Liver (tissue), 7 donors: ENCODE measurements at regions not wholly inside any gene's neighbourhood (a gene's known extent, or its start where the extent isn't known, plus 50 kb on each side); places are given as distances from the start of the nearest gene placed in this dataset.

Experiments used
- DNase-seq: peaks from one replicate; pipeline ENCODE4 v3.0.0-alpha.2; 2017; ENCODE audit warnings: low spot score
- H3K27ac ChIP-seq, 2 donors: one replicate each; pipeline ENCODE4 v1.7.0; 2013; ENCODE audit warnings: inconsistent platforms in 2 of 2, low read length in 2 of 2, control low read depth in 1 of 2, low read depth in 1 of 2, mild to moderate bottlenecking in 1 of 2
- H3K27me3 ChIP-seq, 4 donors: one replicate each; pipeline versions ENCODE4 v1.6.1 to v1.7.0; 2013; ENCODE audit warnings: low read length in 3 of 4, inconsistent platforms in 1 of 4, mild to moderate bottlenecking in 1 of 4, moderate library complexity in 1 of 4; ENCODE audit not compliant: control insufficient read depth in 4 of 4, insufficient read depth in 4 of 4
- H3K36me3 ChIP-seq, 4 donors: one replicate each; pipeline versions ENCODE4 v1.6.1 to v1.7.0; 2013; ENCODE audit warnings: low read length in 3 of 4, mild to moderate bottlenecking in 3 of 4, low read depth in 1 of 4, moderate library complexity in 1 of 4; ENCODE audit not compliant: control insufficient read depth in 4 of 4, insufficient read depth in 3 of 4
- H3K4me1 ChIP-seq, 4 donors: one replicate each; pipeline versions ENCODE4 v1.6.1 to v1.7.0; 2013; ENCODE audit warnings: low read length in 3 of 4, mild to moderate bottlenecking in 3 of 4, moderate library complexity in 1 of 4; ENCODE audit not compliant: control insufficient read depth in 4 of 4, insufficient read depth in 4 of 4
- H3K4me3 ChIP-seq, 3 donors: one replicate each; pipeline versions ENCODE4 v1.6.1 to v1.7.0; 2013; ENCODE audit warnings: low read length in 3 of 3, control low read depth in 1 of 3, low read depth in 1 of 3, mild to moderate bottlenecking in 1 of 3
- H3K9ac ChIP-seq, 2 donors: one replicate each; pipeline ENCODE4 v1.7.0; 2013; ENCODE audit warnings: low read length in 2 of 2, mild to moderate bottlenecking in 2 of 2, moderate library complexity in 2 of 2, control low read depth in 1 of 2, low read depth in 1 of 2
- H3K9me3 ChIP-seq, 4 donors: one replicate each; pipeline versions ENCODE4 v1.6.1 to v1.7.0; 2013; ENCODE audit warnings: low read length in 3 of 4; ENCODE audit not compliant: control insufficient read depth in 4 of 4
- ATF3 ChIP-seq: IDR thresholded peaks from 2 replicates; pipeline ENCODE4 v1.6.1; 2016; ENCODE audit warnings: antibody characterized with exemption
- CTCF ChIP-seq: fragments of 150-350 bp; IDR thresholded peaks from 2 replicates; pipeline ENCODE4 v1.5.1; 2017; ENCODE audit warnings: improper control_type of control experiment, low read depth, low read length; ENCODE audit not compliant: missing input control
- EGR1 ChIP-seq, 2 donors: IDR thresholded peaks; 2 replicates each; pipeline ENCODE4 v1.6.1; 2016 to 2018; ENCODE audit warnings: antibody characterized with exemption in 2 of 2, low read depth in 2 of 2
- FOXA1 ChIP-seq: IDR thresholded peaks from 2 replicates; pipeline ENCODE4 v1.6.1; 2016; ENCODE audit warnings: antibody characterized with exemption
- FOXA2 ChIP-seq: IDR thresholded peaks from 2 replicates; pipeline ENCODE4 v1.6.1; 2016; ENCODE audit warnings: antibody characterized with exemption
- GABPA ChIP-seq, 2 donors: IDR thresholded peaks in 1 of 2; conservative IDR thresholded peaks in 1 of 2; 2 replicates each; pipeline ENCODE4 v1.6.1; 2016; ENCODE audit warnings: antibody characterized with exemption in 2 of 2, mild to moderate bottlenecking in 1 of 2, moderate library complexity in 1 of 2
- HNF4A ChIP-seq, 2 donors: conservative IDR thresholded peaks; 2 replicates each; pipeline ENCODE4 v1.6.1; 2016; ENCODE audit warnings: antibody characterized with exemption in 2 of 2, mild to moderate bottlenecking in 2 of 2
- HNF4G ChIP-seq: IDR thresholded peaks from 2 replicates; pipeline ENCODE4 v1.6.1; 2016; ENCODE audit warnings: antibody characterized with exemption
- JUND ChIP-seq, 2 donors: IDR thresholded peaks; 2 replicates each; pipeline ENCODE4 v1.6.1; 2016; ENCODE audit warnings: antibody characterized with exemption in 2 of 2
- MAX ChIP-seq: IDR thresholded peaks from 2 replicates; pipeline ENCODE4 v1.6.1; 2016; ENCODE audit warnings: antibody characterized with exemption
- NR2F2 ChIP-seq: IDR thresholded peaks from 2 replicates; pipeline ENCODE4 v1.6.1; 2016; ENCODE audit warnings: antibody characterized with exemption
- RAD21 ChIP-seq, 2 donors: IDR thresholded peaks; 2 replicates each; pipeline ENCODE4 v1.6.1; 2016; ENCODE audit warnings: antibody characterized with exemption in 2 of 2, mild to moderate bottlenecking in 2 of 2
- RXRA ChIP-seq, 2 donors: IDR thresholded peaks; 2 replicates each; pipeline ENCODE4 v1.6.1; 2017 to 2018; ENCODE audit warnings: antibody characterized with exemption in 2 of 2, mild to moderate bottlenecking in 1 of 2
- SP1 ChIP-seq: IDR thresholded peaks from 2 replicates; pipeline ENCODE4 v1.6.1; 2018; ENCODE audit warnings: antibody characterized with exemption, mild to moderate bottlenecking
- TAF1 ChIP-seq: conservative IDR thresholded peaks from 2 replicates; pipeline ENCODE4 v1.6.1; 2016; ENCODE audit warnings: antibody characterized with exemption, mild to moderate bottlenecking
- YY1 ChIP-seq: IDR thresholded peaks from 2 replicates; pipeline ENCODE4 v1.6.1; 2016; ENCODE audit warnings: antibody characterized with exemption, mild to moderate bottlenecking
- ZBTB33 ChIP-seq: IDR thresholded peaks from 2 replicates; pipeline ENCODE4 v1.6.1; 2016; ENCODE audit warnings: antibody characterized with exemption
- TF ChIP-seq, protein P1 (sequence below): IDR thresholded peaks from 2 replicates; pipeline ENCODE4 v1.6.1; 2016; ENCODE audit warnings: antibody characterized with exemption, mild to moderate bottlenecking
- donor health status: healthy.
- donor health status: healthy.
- donor health status: healthy.
- donor health status: healthy.

DNA sequence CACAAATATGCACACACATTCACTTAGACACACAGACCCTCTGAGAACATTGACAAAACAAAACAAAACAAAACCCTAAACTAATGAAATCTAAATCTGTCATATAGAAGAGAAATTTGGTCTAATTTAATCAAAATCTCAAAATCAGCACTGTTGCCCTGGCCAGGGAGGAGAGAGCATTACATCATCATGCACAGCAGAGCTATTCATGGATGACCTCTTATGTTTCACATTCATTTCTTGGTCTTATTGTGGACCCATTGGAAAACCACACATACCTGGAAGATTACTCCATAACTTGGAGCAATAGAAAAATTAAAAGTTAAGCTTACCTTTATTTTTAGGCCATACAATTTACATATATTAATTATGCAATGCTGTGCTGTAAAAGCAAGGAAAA is 1223.6 kb upstream of the GJE1 start:
- Histone ChIP-seq H3K27me3 (no peaks in the 10 kb centered on the region), H3K36me3 (no peaks in the 10 kb centered on the region), H3K9ac (no peak overlapping the region), H3K4me1 (no peaks in the 10 kb centered on the region), H3K9me3 (peaks cover 0 to 4% (median 0%) of the 10 kb centered on the region in 4 donors), H3K4me3 (no peak overlapping the region), H3K27ac (no peak overlapping the region)
- TF ChIP-seq CTCF (no peak), EGR1 (IDR thresholded peaks at IDR 0.05; ENCODE audit: low read depth in 2 of 2) (no peak), GABPA (IDR thresholded peaks at IDR 0.05 in 1 of 2, conservative IDR thresholded peaks at IDR 0.05 in 1 of 2) (no peak)
- DNase-seq: no peak

DNA sequence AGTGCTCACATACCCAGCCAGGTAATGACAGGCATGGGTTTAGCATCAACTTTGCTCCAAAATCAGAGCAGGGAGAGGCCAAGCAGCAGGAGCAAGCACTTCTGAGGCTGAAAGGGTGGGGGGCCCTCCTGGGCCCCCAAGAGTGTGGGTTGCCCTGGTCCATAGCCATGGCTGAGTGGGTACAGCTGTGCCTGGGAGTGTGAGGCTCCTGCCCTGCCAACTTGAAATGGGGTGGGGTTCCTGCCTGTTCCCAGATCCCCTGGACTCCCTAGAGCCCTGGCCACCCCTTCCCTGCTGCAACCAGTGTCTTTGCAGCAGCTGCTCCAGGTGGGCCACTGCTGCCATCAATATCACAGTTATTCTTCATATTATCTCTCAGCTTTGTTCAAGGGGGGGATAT is 1224.2 kb upstream of the GJE1 start:
- no peak overlapping the region for H3K9ac ChIP-seq
- no peaks in the 10 kb centered on the region for H3K4me1 ChIP-seq
- peaks cover 0 to 4% (median 0%) of the 10 kb centered on the region in 4 donors for H3K9me3 ChIP-seq
- no peaks in the 10 kb centered on the region for H3K36me3 ChIP-seq
- DNase-seq: no peak
- no peaks in the 10 kb centered on the region for H3K27me3 ChIP-seq
- TF ChIP-seq FOXA2 (no peak), YY1 (no peak), GABPA (IDR thresholded peaks at IDR 0.05 in 1 of 2, conservative IDR thresholded peaks at IDR 0.05 in 1 of 2) (no peak), HNF4G (no peak), SP1 (no peak), RXRA (IDR thresholded peaks at IDR 0.05) (no peak), NR2F2 (no peak), JUND (IDR thresholded peaks at IDR 0.05) (no peak), CTCF (no peak), EGR1 (IDR thresholded peaks at IDR 0.05; ENCODE audit: low read depth in 2 of 2) (no peak), FOXA1 (no peak), RAD21 (IDR thresholded peaks at IDR 0.05) (no peak), ATF3 (no peak), HNF4A (conservative IDR thresholded peaks at IDR 0.05) (no peak), ZBTB33 (no peak), TAF1 (no peak), MAX (no peak)
- TF ChIP-seq, protein P1, sequence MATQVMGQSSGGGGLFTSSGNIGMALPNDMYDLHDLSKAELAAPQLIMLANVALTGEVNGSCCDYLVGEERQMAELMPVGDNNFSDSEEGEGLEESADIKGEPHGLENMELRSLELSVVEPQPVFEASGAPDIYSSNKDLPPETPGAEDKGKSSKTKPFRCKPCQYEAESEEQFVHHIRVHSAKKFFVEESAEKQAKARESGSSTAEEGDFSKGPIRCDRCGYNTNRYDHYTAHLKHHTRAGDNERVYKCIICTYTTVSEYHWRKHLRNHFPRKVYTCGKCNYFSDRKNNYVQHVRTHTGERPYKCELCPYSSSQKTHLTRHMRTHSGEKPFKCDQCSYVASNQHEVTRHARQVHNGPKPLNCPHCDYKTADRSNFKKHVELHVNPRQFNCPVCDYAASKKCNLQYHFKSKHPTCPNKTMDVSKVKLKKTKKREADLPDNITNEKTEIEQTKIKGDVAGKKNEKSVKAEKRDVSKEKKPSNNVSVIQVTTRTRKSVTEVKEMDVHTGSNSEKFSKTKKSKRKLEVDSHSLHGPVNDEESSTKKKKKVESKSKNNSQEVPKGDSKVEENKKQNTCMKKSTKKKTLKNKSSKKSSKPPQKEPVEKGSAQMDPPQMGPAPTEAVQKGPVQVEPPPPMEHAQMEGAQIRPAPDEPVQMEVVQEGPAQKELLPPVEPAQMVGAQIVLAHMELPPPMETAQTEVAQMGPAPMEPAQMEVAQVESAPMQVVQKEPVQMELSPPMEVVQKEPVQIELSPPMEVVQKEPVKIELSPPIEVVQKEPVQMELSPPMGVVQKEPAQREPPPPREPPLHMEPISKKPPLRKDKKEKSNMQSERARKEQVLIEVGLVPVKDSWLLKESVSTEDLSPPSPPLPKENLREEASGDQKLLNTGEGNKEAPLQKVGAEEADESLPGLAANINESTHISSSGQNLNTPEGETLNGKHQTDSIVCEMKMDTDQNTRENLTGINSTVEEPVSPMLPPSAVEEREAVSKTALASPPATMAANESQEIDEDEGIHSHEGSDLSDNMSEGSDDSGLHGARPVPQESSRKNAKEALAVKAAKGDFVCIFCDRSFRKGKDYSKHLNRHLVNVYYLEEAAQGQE: no peak
- H3K27ac ChIP-seq: no peak overlapping the region
- H3K4me3 ChIP-seq: no peak overlapping the region
